ENCODE measurements at regions not wholly inside any gene's neighbourhood (a gene's known extent, or its start where the extent isn't known, plus 50 kb on each side); places are given as distances from the start of the nearest gene placed in this dataset.
"Not testable (repeated sequence)": the region's sequence is repeated elsewhere in the genome, so short reads cannot be mapped to it uniquely, and the experiment has no call there.

GRCh38 chr3:163556813-163557523 is 1521.3 kb downstream of the SI start:
- no peaks in the 10 kb centered on the region for H3K27me3 Mint-ChIP-seq
- no peaks in the 10 kb centered on the region for H3K4me1 Mint-ChIP-seq (ENCODE audit: unreplicated experiment)
- no peaks in the 10 kb centered on the region for H3K36me3 Mint-ChIP-seq
- no peak overlapping the region for H3K4me3 Mint-ChIP-seq
- H3K27ac Mint-ChIP-seq: no peak overlapping the region
- no peak for TF ChIP-seq CTCF (conservative IDR thresholded peaks at IDR 0.05)
- no peaks in the 10 kb centered on the region for H3K9me3 Mint-ChIP-seq
- DNase-seq (ENCODE audit: extremely low spot score, unreplicated experiment): no peak

- no peak for TF ChIP-seq CTCF (conservative IDR thresholded peaks at IDR 0.05)
- no peak for DNase-seq (ENCODE audit: extremely low spot score, unreplicated experiment)
- Mint-ChIP-seq H3K9me3 (no peaks in the 10 kb centered on the region), H3K4me3 (no peak overlapping the region), H3K27me3 (no peaks in the 10 kb centered on the region), H3K36me3 (no peaks in the 10 kb centered on the region), H3K4me1 (ENCODE audit: unreplicated experiment) (no peaks in the 10 kb centered on the region), H3K27ac (no peak overlapping the region)
These were observed 1522.4 kb downstream of the SI start for GRCh38 chr3:163555918-163556317.

GRCh38 chr3:163552659-163552966 is 1525.7 kb downstream of the SI start:
- Mint-ChIP-seq H3K27ac (no peak overlapping the region), H3K4me1 (ENCODE audit: unreplicated experiment) (no peaks in the 10 kb centered on the region), H3K4me3 (no peak overlapping the region), H3K27me3 (no peaks in the 10 kb centered on the region), H3K9me3 (no peaks in the 10 kb centered on the region), H3K36me3 (no peaks in the 10 kb centered on the region)
- TF ChIP-seq CTCF (conservative IDR thresholded peaks at IDR 0.05): no peak
- DNase-seq (ENCODE audit: extremely low spot score, unreplicated experiment): no peak

GRCh38 chr3:163551915-163552658 is 1526.2 kb downstream of the SI start:
- H3K4me3 Mint-ChIP-seq, H3K36me3 Mint-ChIP-seq: not testable (repeated sequence)

GRCh38 chr3:163548015-163548414 is 1530.3 kb downstream of the SI start:
- no peaks in the 10 kb centered on the region for H3K4me1 Mint-ChIP-seq (ENCODE audit: unreplicated experiment)
- H3K4me3 Mint-ChIP-seq: no peak overlapping the region
- no peak for DNase-seq (ENCODE audit: extremely low spot score, unreplicated experiment)
- no peaks in the 10 kb centered on the region for H3K36me3 Mint-ChIP-seq
- no peaks in the 10 kb centered on the region for H3K27me3 Mint-ChIP-seq
- H3K9me3 Mint-ChIP-seq: no peaks in the 10 kb centered on the region
- no peak overlapping the region for H3K27ac Mint-ChIP-seq
- no peak for TF ChIP-seq CTCF (conservative IDR thresholded peaks at IDR 0.05)

More at GRCh38 chr3:163551915-163552658, 1526.2 kb downstream of the SI start:
- DNase-seq (ENCODE audit: extremely low spot score, unreplicated experiment); H3K27me3 Mint-ChIP-seq; H3K9me3 Mint-ChIP-seq; H3K4me1 Mint-ChIP-seq (ENCODE audit: unreplicated experiment); H3K27ac Mint-ChIP-seq: not testable (repeated sequence)

- DNase-seq (ENCODE audit: extremely low spot score, unreplicated experiment): no peak
- no peak for TF ChIP-seq CTCF (conservative IDR thresholded peaks at IDR 0.05)
- H3K4me1 Mint-ChIP-seq (ENCODE audit: unreplicated experiment): no peaks in the 10 kb centered on the region
- no peaks in the 10 kb centered on the region for H3K9me3 Mint-ChIP-seq
- H3K4me3 Mint-ChIP-seq: no peak overlapping the region
- H3K27ac Mint-ChIP-seq: no peak overlapping the region
- H3K27me3 Mint-ChIP-seq: no peaks in the 10 kb centered on the region
- H3K36me3 Mint-ChIP-seq: no peaks in the 10 kb centered on the region
These were observed 1531.1 kb downstream of the SI start for GRCh38 chr3:163547014-163547685.
